ENCODE measurements at regions not wholly inside any gene's neighbourhood (a gene's known extent, or its start where the extent isn't known, plus 50 kb on each side); places are given as distances from the start of the nearest gene placed in this dataset.

GRCh38 chr9:80878556-80878955, 810.8 kb downstream of the TLE1 start:
- TF ChIP-seq POLR2A (IDR thresholded peaks at IDR 0.05) = no peak
- TF ChIP-seq CTCF (IDR thresholded peaks at IDR 0.05) = no peak
